ENCODE measurements at regions not wholly inside any gene's neighbourhood (a gene's known extent, or its start where the extent isn't known, plus 50 kb on each side); places are given as distances from the start of the nearest gene placed in this dataset.

- TF ChIP-seq CTCF (IDR thresholded peaks at IDR 0.05), result no peak
- no peak for TF ChIP-seq NFE2L1 (CRISPR knock-in tag; IDR thresholded peaks at IDR 0.05)
- TF ChIP-seq ZBTB43 (CRISPR knock-in tag; IDR thresholded peaks at IDR 0.05), result no peak
- no peak for TF ChIP-seq SP1 (CRISPR knock-in tag; conservative IDR thresholded peaks at IDR 0.05)
- TF ChIP-seq, protein P1, sequence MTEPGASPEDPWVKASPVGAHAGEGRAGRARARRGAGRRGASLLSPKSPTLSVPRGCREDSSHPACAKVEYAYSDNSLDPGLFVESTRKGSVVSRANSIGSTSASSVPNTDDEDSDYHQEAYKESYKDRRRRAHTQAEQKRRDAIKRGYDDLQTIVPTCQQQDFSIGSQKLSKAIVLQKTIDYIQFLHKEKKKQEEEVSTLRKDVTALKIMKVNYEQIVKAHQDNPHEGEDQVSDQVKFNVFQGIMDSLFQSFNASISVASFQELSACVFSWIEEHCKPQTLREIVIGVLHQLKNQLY (CRISPR knock-in tag; IDR thresholded peaks at IDR 0.05), result no peak
- no peak for TF ChIP-seq ELF4 (CRISPR knock-in tag; IDR thresholded peaks at IDR 0.05; ENCODE audit: low read depth)
- TF ChIP-seq SMAD3 (CRISPR knock-in tag; IDR thresholded peaks at IDR 0.05; ENCODE audit: borderline replicate concordance), result no peak
- no peak for TF ChIP-seq ZBTB21 (CRISPR knock-in tag; IDR thresholded peaks at IDR 0.05; ENCODE audit: borderline replicate concordance)
- no peak for TF ChIP-seq PREB (CRISPR knock-in tag; IDR thresholded peaks at IDR 0.05; ENCODE audit: borderline replicate concordance)
- TF ChIP-seq ZNF512 (CRISPR knock-in tag; IDR thresholded peaks at IDR 0.05; ENCODE audit: borderline replicate concordance), result no peak
- no peak for TF ChIP-seq ZNF232 (CRISPR knock-in tag; IDR thresholded peaks at IDR 0.05)
- no peak for TF ChIP-seq HMGXB4 (CRISPR knock-in tag; IDR thresholded peaks at IDR 0.05)
- TF ChIP-seq, protein P2, sequence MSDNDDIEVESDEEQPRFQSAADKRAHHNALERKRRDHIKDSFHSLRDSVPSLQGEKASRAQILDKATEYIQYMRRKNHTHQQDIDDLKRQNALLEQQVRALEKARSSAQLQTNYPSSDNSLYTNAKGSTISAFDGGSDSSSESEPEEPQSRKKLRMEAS (CRISPR knock-in tag; IDR thresholded peaks at IDR 0.05), result no peak
These were observed 243.0 kb upstream of the VWC2 start for GRCh38 chr7:49530481-49530880.
